Lower leg skin (tissue), 4 donors: ENCODE measurements at regions not wholly inside any gene's neighbourhood (a gene's known extent, or its start where the extent isn't known, plus 50 kb on each side); places are given as distances from the start of the nearest gene placed in this dataset.

Source experiments
- DNase-seq, 2 donors: peaks; one replicate each; pipeline ENCODE4 v3.0.0-alpha.2; 2019; ENCODE audit warnings: low spot score in 2 of 2
- H3K4me3 ChIP-seq: fragments of 200-600 bp; sonication (generic); 2 replicates; pipeline ENCODE4 v1.5.1; 2017; ENCODE audit warnings: mild to moderate bottlenecking, low read depth; ENCODE audit not compliant: poor library complexity, severe bottlenecking
- POLR2A ChIP-seq, 2 donors: fragments of 450-650 bp; IDR thresholded peaks; one replicate each; pipeline ENCODE4 v1.6.1; 2016 to 2017; ENCODE audit warnings: antibody characterized with exemption in 2 of 2, mild to moderate bottlenecking in 1 of 2, moderate library complexity in 1 of 2
- WGBS, 2 donors: methylation state at CpG; one replicate each; pipeline ENCODE4 v1.1.5; 2018; 5-methylcytosine and 5-hydroxymethylcytosine counted together
- intact Hi-C: fragments of 100-400 bp; cut with DNase I; formaldehyde crosslinking; loops from one replicate; pipeline ENCODE4 v1.15.0; 2023; ENCODE audit warnings: low total_unique reads
- TF ChIP-seq, protein P1 (sequence below), 3 donors: fragments of 450-650 bp; IDR thresholded peaks; one replicate each; pipeline ENCODE4 v1.5.1; 2016; ENCODE audit warnings: antibody characterized with exemption in 3 of 3, mild to moderate bottlenecking in 3 of 3, moderate library complexity in 2 of 3

DNA sequence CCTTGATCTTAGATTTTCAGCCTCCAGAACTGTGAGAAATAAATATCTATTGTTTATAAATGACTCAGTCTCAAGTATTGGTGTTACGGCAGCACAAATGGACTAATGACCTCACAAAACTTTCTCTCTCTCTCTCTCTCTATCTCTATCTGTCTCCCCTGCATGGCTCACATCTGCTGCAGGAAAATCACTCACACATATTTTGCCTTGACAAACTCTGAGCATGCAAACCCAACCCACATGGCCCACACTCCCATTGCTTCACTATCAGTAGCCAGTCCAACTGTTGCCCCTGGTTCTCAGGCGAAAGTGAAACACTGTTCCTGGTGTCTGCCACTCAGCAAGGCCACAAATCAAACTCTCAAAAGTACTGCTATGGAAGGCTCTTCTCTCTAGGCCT is 66.4 kb upstream of the PIK3R1 start:
- H3K4me3 ChIP-seq, result no peak overlapping the region
- TF ChIP-seq, protein P1, sequence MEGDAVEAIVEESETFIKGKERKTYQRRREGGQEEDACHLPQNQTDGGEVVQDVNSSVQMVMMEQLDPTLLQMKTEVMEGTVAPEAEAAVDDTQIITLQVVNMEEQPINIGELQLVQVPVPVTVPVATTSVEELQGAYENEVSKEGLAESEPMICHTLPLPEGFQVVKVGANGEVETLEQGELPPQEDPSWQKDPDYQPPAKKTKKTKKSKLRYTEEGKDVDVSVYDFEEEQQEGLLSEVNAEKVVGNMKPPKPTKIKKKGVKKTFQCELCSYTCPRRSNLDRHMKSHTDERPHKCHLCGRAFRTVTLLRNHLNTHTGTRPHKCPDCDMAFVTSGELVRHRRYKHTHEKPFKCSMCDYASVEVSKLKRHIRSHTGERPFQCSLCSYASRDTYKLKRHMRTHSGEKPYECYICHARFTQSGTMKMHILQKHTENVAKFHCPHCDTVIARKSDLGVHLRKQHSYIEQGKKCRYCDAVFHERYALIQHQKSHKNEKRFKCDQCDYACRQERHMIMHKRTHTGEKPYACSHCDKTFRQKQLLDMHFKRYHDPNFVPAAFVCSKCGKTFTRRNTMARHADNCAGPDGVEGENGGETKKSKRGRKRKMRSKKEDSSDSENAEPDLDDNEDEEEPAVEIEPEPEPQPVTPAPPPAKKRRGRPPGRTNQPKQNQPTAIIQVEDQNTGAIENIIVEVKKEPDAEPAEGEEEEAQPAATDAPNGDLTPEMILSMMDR (IDR thresholded peaks at IDR 0.05), result no peak
- no peak for TF ChIP-seq POLR2A (IDR thresholded peaks at IDR 0.05)
- intact Hi-C loops, result no loop called here
- no peak for DNase-seq
- 77% methylated on average over 2 of the region's 2 CpGs for WGBS, 2 donors

DNA sequence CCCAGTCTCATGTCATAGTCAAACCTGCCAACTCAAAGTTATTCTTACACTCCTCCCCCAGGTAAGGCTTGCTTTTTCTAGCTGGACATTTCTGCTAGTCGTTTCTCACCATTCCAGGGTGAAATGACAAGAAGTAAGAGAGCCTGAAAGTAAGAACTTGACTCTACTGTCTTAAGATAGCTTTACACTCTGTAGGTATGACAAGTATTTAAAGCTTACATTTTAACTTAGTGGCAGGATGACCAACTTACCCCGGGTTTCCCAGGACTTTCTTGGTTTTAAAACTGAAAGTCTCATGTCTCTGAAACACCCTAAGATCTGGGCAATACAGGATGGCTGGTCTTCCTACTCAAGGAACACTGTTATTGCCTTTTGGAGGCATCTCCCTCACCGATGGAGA is 67.5 kb upstream of the PIK3R1 start:
- TF ChIP-seq, protein P1 (IDR thresholded peaks at IDR 0.05), result no peak
- intact Hi-C loops, result no loop called here
- DNase-seq, result no peak
- 80 to 83% methylated on average over 3 of the region's 3 CpGs for WGBS, 2 donors
- no peak overlapping the region for H3K4me3 ChIP-seq

DNA sequence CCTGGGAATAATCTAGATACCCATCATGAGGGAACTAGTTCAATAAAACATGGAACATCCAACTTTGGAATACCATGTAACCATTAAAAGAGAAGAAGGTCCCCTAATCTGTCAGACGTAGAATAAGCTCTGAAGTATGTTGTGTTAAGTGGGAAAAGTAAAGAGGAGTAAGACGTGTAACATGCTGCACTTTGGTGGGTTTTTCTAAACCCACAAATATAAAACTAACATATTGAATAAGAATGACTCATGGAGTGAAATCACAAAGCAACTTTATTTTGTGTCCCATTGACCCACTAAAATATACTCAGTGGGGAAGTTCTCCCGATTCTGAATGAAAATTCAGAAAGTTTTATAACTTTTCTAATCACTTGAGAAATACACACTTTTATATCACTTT is 67.9 kb upstream of the PIK3R1 start:
- DNase-seq, result no peak
- no peak overlapping the region for H3K4me3 ChIP-seq
- no peak for TF ChIP-seq POLR2A (IDR thresholded peaks at IDR 0.05)
- TF ChIP-seq, protein P1 (IDR thresholded peaks at IDR 0.05), result no peak
- intact Hi-C loops, result no loop called here
- WGBS, 2 donors, result 88 to 92% methylated on average over 3 of the region's 3 CpGs

DNA sequence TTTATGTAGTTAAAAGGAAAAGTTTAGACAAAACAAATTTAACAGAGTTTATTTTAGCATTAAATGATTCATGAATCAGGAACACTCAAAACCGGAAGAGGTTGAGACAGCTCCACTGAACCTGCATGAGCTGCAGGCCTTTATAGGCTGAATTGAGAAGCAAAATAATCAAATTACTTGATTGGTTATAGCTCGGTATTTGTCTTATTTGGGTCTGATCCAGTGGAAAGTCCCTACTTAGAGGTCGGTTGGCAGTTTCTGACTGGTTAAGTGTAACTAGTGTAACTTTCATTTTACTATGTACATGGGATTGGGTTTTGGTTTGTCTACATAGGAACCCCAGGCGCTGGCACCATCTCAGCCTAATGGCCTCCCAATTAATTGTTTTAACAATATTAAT is 74.1 kb upstream of the PIK3R1 start:
- WGBS, 2 donors, result 38 to 42% methylated on average over 4 of the region's 4 CpGs
- no peak for TF ChIP-seq POLR2A (IDR thresholded peaks at IDR 0.05)
- TF ChIP-seq, protein P1 (IDR thresholded peaks at IDR 0.05), result no peak

DNA sequence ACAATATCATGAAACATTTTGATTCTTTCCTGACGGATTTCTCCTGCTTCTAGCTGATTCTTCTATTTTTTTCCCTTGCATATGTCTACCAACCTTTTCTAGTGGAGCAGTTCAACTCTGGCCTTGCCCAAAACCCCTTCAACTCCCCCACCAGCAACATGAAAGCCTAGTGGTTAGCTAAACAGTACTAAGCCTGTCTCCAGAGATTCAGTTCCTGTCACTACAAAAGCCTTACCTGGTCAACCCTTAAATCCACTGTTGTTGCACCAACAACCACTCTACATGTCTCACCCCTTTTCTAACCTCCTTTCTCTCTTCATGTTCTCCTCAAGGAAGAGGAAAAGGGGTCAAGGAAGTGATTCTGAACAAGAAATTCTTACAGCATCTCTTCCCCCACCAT is 74.8 kb upstream of the PIK3R1 start:
- H3K4me3 ChIP-seq, result no peak overlapping the region
- no peak for TF ChIP-seq POLR2A (IDR thresholded peaks at IDR 0.05)
- TF ChIP-seq, protein P1 (IDR thresholded peaks at IDR 0.05), result no peak
- DNase-seq, result no peak
- 94 to 97% methylated on average over 1 of the region's 1 CpG for WGBS, 2 donors
- intact Hi-C loops, result no loop called here

More for the DNA sequence above, 74.1 kb upstream of the PIK3R1 start:
- DNase-seq, result no peak
- no peak overlapping the region for H3K4me3 ChIP-seq
- intact Hi-C loops, result no loop called here

DNA sequence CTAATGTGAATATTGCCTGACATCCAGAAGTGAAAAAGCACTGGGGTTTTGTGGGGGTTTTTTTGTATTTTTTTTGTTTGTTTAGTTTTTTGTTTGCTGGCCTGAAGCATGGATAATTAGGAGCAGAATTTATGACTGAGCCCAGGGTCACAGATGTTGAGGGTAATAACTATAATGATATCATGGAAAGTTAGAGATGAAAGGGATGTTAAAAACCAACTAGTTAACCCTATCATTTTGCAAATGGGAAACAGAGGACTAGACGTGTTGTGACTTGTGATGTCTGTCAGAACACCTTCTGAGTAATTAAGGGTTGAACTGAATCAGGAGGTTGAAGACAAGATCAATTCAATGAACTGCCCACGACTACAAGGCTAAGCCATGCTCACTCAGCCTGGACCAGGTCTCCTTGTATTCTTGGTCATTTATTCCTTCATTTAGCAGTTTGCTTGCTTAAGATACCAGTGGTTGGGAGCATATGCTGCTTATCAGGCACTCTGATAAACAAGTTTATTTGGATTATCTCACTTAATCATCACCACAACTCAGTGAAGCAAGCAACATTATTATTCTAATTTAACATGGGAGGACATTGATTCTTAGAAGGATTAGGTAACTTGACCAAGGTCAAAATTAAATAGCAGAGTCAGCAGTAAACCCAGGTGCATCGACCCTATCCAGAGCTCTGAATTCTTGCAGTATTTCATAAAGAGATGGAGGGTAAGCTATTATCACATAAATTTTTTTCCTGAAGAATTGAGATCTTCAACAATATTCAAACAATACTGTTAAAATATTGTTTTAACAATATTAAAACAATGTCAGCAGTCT is 75.7 kb upstream of the PIK3R1 start:
- TF ChIP-seq, protein P1 (IDR thresholded peaks at IDR 0.05), result no peak
- no peak for TF ChIP-seq POLR2A (IDR thresholded peaks at IDR 0.05)

More for the DNA sequence above, 75.7 kb upstream of the PIK3R1 start:
- H3K4me3 ChIP-seq, result no peak overlapping the region
- intact Hi-C loops, result no loop called here
- DNase-seq, result no peak
- WGBS, 2 donors, result 66 to 74% methylated on average over 3 of the region's 3 CpGs
